NB4 (cell line): ENCODE measurements at regions not wholly inside any gene's neighbourhood (a gene's known extent, or its start where the extent isn't known, plus 50 kb on each side); places are given as distances from the start of the nearest gene placed in this dataset.

Source experiments
- DNase-seq: peaks from one replicate; pipeline ENCODE4 v3.0.0; 2010; ENCODE audit warnings: low read depth
- H3K4me3 ChIP-seq: one replicate; pipeline ENCODE4 v1.5.1; 2011; ENCODE audit warnings: mild to moderate bottlenecking, low read depth, low read length, moderate library complexity
- MYC ChIP-seq: IDR thresholded peaks from 2 replicates; pipeline ENCODE4 v1.6.1; 2011; ENCODE audit warnings: low read depth, low read length
- POLR2A ChIP-seq: IDR thresholded peaks from 2 replicates; pipeline ENCODE4 v1.6.1; 2011; ENCODE audit warnings: mild to moderate bottlenecking; ENCODE audit not compliant: insufficient read length; ENCODE audit errors: extremely low read depth
- TF ChIP-seq, protein P1 (sequence below): IDR thresholded peaks from 2 replicates; pipeline ENCODE4 v1.6.1; 2011; ENCODE audit warnings: low read depth, low read length
- TF ChIP-seq, protein P2 (sequence below): IDR thresholded peaks from one replicate; pipeline ENCODE4 v1.5.1; 2012; ENCODE audit warnings: low read depth, low read length

DNA sequence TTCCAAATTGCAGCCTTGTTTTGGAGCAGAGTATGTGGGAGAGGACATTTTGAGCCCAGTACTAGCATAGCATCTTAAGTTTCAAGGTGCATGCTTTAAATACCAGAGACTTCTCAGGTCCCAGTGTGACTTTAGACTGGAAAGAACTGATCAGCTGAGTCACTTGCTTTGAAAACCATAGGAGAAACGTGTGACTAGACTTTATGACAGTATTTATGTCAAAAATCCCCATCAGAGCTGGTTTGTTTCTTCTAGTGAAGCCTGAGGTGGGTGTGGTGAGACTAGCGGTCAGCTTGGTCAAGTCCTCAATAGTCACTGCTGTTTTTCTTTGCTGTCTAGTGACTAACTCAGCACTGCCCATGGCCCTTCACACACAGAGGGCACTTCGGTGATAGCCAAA, 724.2 kb downstream of the GATA3 start:
- no peak for DNase-seq
- H3K4me3 ChIP-seq, result no peak overlapping the region
- TF ChIP-seq POLR2A (no peak), MYC (no peak)
- TF ChIP-seq, protein P1, sequence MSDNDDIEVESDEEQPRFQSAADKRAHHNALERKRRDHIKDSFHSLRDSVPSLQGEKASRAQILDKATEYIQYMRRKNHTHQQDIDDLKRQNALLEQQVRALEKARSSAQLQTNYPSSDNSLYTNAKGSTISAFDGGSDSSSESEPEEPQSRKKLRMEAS, result no peak
- TF ChIP-seq, protein P2, sequence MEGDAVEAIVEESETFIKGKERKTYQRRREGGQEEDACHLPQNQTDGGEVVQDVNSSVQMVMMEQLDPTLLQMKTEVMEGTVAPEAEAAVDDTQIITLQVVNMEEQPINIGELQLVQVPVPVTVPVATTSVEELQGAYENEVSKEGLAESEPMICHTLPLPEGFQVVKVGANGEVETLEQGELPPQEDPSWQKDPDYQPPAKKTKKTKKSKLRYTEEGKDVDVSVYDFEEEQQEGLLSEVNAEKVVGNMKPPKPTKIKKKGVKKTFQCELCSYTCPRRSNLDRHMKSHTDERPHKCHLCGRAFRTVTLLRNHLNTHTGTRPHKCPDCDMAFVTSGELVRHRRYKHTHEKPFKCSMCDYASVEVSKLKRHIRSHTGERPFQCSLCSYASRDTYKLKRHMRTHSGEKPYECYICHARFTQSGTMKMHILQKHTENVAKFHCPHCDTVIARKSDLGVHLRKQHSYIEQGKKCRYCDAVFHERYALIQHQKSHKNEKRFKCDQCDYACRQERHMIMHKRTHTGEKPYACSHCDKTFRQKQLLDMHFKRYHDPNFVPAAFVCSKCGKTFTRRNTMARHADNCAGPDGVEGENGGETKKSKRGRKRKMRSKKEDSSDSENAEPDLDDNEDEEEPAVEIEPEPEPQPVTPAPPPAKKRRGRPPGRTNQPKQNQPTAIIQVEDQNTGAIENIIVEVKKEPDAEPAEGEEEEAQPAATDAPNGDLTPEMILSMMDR, result no peak

DNA sequence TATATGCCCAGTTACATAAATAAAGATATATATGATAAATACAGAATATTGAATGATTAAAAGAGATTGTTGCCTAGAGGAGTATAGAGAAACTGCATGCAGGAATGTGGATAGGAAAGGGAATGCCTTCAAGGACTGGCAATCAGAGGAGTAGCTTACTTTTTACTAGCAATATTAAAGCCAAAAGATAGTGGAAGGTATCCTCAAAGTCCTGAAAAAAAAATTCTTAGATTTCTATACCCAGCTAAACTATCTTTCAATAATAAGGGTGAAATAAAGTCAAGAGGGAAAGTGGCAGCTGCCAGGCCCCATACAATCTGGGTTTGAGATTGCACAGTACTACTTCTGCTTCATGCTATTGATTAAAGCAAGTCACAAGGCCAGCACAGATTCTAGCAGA, 733.2 kb downstream of the GATA3 start:
- TF ChIP-seq, protein P2, result no peak
- TF ChIP-seq MYC (no peak), POLR2A (no peak)
- TF ChIP-seq, protein P1, result no peak
- DNase-seq, result no peak
- no peak overlapping the region for H3K4me3 ChIP-seq

DNA sequence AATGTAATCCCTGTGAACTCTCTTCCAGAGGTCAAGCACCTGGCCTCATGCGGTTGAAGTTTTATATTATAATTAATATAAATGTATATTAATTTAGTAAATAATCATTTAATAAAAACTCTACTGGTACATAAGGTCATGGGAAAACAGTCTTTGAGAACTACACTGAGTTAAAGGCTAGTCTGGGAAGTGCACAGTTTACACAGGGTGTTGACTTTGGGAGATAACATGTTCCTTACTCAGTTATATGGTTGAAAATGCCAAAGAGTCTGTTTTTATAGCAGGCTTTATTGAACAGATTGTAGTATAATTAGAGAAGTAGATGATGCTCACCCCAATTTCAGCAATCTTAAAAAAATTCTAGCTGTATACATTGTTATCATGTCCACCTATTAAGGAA, 735.9 kb downstream of the GATA3 start:
- no peak for DNase-seq

DNA sequence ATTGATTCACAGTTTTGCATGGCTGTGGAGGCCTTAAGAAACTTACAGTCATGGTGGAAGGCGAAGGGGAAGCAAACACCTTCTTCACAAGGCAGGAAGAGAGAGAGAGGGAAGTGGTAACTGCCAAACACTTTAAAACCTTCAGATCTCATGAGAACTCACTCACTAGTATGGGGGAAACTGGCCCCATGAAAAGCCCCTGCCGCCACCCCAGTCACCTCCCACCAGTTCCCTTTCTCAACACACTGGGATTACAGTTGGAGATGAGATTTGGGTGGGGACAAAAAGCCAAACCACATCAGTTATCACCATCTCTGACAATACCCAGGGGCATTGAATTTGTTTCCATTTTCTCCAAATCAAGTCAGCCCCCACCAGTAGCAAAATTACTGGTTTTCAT, 740.4 kb downstream of the GATA3 start:
- TF ChIP-seq, protein P2, result no peak
- no peak for DNase-seq
- no peak overlapping the region for H3K4me3 ChIP-seq

More for the DNA sequence above, 735.9 kb downstream of the GATA3 start:
- TF ChIP-seq POLR2A (no peak), MYC (no peak)
- TF ChIP-seq, protein P1, result no peak
- TF ChIP-seq, protein P2, result no peak
- no peak overlapping the region for H3K4me3 ChIP-seq

DNA sequence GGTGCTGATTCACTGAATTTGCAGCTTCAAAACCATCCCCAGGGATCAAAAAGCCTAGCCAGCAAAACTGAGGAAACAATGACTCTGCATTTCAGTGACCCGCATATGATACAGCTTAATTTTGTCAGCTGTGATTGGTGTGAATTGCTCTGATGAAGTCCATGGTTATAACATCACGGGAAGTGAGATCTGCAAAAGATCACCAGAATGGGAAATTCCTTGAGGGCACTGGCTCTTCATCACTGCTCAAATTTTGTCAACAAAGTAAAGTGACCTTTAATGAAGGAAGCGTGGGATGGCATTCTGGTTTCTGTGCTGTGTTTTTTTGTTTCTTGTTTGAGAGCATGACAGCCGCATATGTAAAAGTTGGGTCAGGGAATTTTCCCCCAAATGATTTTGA, 745.9 kb downstream of the GATA3 start:
- DNase-seq, result no peak
- H3K4me3 ChIP-seq, result no peak overlapping the region
- TF ChIP-seq, protein P1, result no peak
- TF ChIP-seq, protein P2, result no peak
- TF ChIP-seq MYC (no peak), POLR2A (no peak)

DNA sequence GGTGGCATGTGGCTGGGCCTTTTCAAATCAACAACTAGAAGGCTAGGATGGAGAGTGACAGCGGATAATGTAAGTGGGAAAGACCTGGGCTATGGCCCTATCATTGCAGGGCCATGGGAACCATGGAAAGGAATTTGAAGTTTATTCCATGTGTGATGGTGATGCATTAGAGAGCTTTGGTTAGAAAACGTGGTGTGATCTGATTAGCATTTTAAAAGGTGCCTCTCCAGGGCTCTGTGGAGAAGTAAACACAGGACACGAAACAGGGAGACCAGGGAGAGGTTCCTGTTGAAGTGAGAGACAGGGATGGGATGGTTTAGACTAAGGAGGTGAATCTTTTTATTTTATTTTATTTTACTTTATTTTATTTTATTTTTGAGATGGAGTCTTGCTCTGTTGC, 749.5 kb downstream of the GATA3 start:
- no peak for TF ChIP-seq MYC
- TF ChIP-seq POLR2A, result no peak
- TF ChIP-seq, protein P1, result no peak
- TF ChIP-seq, protein P2, result no peak
- DNase-seq, result no peak
- H3K4me3 ChIP-seq, result no peak overlapping the region
